ENCODE measurements at regions not wholly inside any gene's neighbourhood (a gene's known extent, or its start where the extent isn't known, plus 50 kb on each side); places are given as distances from the start of the nearest gene placed in this dataset.
A peak's percentile ranks its signal among the peaks of the same experiment; 100 is the strongest.

GRCh38 chr5:8907168-8907868 is 638.6 kb downstream of the SEMA5A start:
- no peaks in the 10 kb centered on the region for H3K36me3 ChIP-seq (ENCODE audit: control insufficient read depth in 2 of 2, extremely low read depth in 1 of 2, insufficient read depth in 2 of 2, low read length in 2 of 2)
- H3K9me3 ChIP-seq (ENCODE audit: control insufficient read depth, low read depth, low read length) = no peaks in the 10 kb centered on the region
- TF ChIP-seq EZH2 (IDR thresholded peaks at IDR 0.05; ENCODE audit: low read length) (no peak), CTCF (optimal IDR thresholded peaks at IDR 0.05 in 1 of 3, IDR thresholded peaks at IDR 0.05 in 1 of 3, conservative IDR thresholded peaks at IDR 0.05 in 1 of 3; ENCODE audit: extremely low read depth in 1 of 3, insufficient read depth in 2 of 3, low read length in 3 of 3) (no peak)
- peak overlapping the region; percentile 52 for H3K9ac ChIP-seq (ENCODE audit: control insufficient read depth, extremely low read depth, insufficient read depth, low read length)
- peak overlapping the region; percentile 67 for H3K4me2 ChIP-seq (ENCODE audit: control insufficient read depth, extremely low read depth, insufficient read depth, low read depth, low read length)
- dilution Hi-C loops (cut with MboI; ENCODE audit: extremely low pct_ligation_motif_present, low sequenced_read_pairs) = no loop called here
- peak overlapping the region in 2 of 3 experiments; percentile 16 to 39 for H3K4me3 ChIP-seq (ENCODE audit: control insufficient read depth in 2 of 3, extremely low read depth in 1 of 3, insufficient read depth in 2 of 3, low read depth in 1 of 3, low read length in 3 of 3)
- DNase-seq (ENCODE audit: low read depth, low spot score) (peak; percentile 42), FAIRE-seq (peak; percentile 41)
- no peaks in the 10 kb centered on the region for H3K79me2 ChIP-seq (ENCODE audit: control insufficient read depth, insufficient read depth, low read length)
- no peaks in the 10 kb centered on the region for H4K20me1 ChIP-seq (ENCODE audit: control insufficient read depth, extremely low read depth, insufficient read depth, low read length)
- H3K27ac ChIP-seq (ENCODE audit: control insufficient read depth, insufficient read depth, low read length) = peak overlapping the region; percentile 93
- peak overlapping the region; percentile 50 for H2AFZ ChIP-seq (ENCODE audit: control insufficient read depth, low read length)
- peaks cover 30% of the 10 kb centered on the region for H3K4me1 ChIP-seq (ENCODE audit: control insufficient read depth, extremely low read depth, insufficient read depth, low read length)
- no peaks in the 10 kb centered on the region for H3K27me3 ChIP-seq (ENCODE audit: control insufficient read depth, extremely low read depth, insufficient read depth, low read length)
- H3K9me1 ChIP-seq (ENCODE audit: control insufficient read depth, extremely low read depth, insufficient read depth, low read length) = no peaks in the 10 kb centered on the region

DNA sequence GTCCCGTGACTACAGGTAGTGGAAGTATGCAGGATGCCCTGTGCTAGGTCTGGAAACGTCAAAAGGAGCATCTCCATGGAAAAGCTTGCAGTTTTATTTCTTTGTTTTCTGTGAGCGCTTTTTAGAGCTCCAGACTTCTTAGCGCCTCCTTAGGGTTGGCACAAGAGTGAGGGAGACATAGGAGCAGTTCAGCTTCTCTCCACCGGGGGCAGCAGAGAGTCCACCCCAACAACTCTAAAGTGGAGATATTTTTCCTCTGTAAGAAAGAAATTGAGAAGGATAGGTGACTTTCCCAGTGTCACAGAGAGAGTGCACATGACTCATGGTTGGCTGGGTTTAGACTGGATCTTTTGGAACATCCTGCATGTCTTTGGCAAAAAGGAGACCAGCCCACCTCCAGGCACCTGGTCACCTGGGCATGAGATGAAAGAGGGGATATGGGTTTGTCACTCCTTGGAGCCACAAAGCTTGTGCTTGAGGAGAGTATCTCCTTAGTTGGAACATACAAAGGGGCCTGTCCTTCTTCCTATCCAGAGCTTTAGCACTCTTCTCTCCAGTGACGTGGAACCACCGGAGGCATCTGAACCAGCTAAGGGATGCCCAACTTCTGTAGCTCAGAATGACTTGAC is 637.7 kb downstream of the SEMA5A start:
- no peak for FAIRE-seq
- Histone ChIP-seq H3K79me2 (ENCODE audit: control insufficient read depth, insufficient read depth, low read length) (no peaks in the 10 kb centered on the region), H3K9ac (ENCODE audit: control insufficient read depth, extremely low read depth, insufficient read depth, low read length) (peak overlapping the region; percentile 30), H3K27ac (ENCODE audit: control insufficient read depth, insufficient read depth, low read length) (peak overlapping the region; percentile 93), H3K9me3 (ENCODE audit: control insufficient read depth, low read depth, low read length) (no peaks in the 10 kb centered on the region), H3K9me1 (ENCODE audit: control insufficient read depth, extremely low read depth, insufficient read depth, low read length) (no peaks in the 10 kb centered on the region), H2AFZ (ENCODE audit: control insufficient read depth, low read length) (no peak overlapping the region), H3K4me1 (ENCODE audit: control insufficient read depth, extremely low read depth, insufficient read depth, low read length) (peaks cover 32% of the 10 kb centered on the region), H3K36me3 (ENCODE audit: control insufficient read depth in 2 of 2, extremely low read depth in 1 of 2, insufficient read depth in 2 of 2, low read length in 2 of 2) (no peaks in the 10 kb centered on the region), H3K4me2 (ENCODE audit: control insufficient read depth, extremely low read depth, insufficient read depth, low read depth, low read length) (no peak overlapping the region), H3K4me3 (ENCODE audit: control insufficient read depth in 2 of 3, extremely low read depth in 1 of 3, insufficient read depth in 2 of 3, low read depth in 1 of 3, low read length in 3 of 3) (no peak overlapping the region), H3K27me3 (ENCODE audit: control insufficient read depth, extremely low read depth, insufficient read depth, low read length) (no peaks in the 10 kb centered on the region), H4K20me1 (ENCODE audit: control insufficient read depth, extremely low read depth, insufficient read depth, low read length) (no peaks in the 10 kb centered on the region)
- dilution Hi-C loops (cut with MboI; ENCODE audit: extremely low pct_ligation_motif_present, low sequenced_read_pairs) = no loop called here
- DNase-seq (ENCODE audit: low read depth, low spot score) = no peak
- TF ChIP-seq EZH2 (IDR thresholded peaks at IDR 0.05; ENCODE audit: low read length) = no peak
- TF ChIP-seq CTCF (optimal IDR thresholded peaks at IDR 0.05 in 1 of 3, IDR thresholded peaks at IDR 0.05 in 1 of 3, conservative IDR thresholded peaks at IDR 0.05 in 1 of 3; ENCODE audit: extremely low read depth in 1 of 3, insufficient read depth in 2 of 3, low read length in 3 of 3) = peak; percentile 63 to 86 (median 84)

All from keratinocyte (primary cell).